ENCODE measurements at regions not wholly inside any gene's neighbourhood (a gene's known extent, or its start where the extent isn't known, plus 50 kb on each side); places are given as distances from the start of the nearest gene placed in this dataset.

- Mint-ChIP-seq H3K27ac (no peak overlapping the region), H3K4me3 (no peak overlapping the region), H3K9me3 (no peaks in the 10 kb centered on the region), H3K36me3 (ENCODE audit: low read depth) (no peaks in the 10 kb centered on the region), H3K4me1 (ENCODE audit: low read depth) (peaks cover 1% of the 10 kb centered on the region), H3K27me3 (peaks cover 3% of the 10 kb centered on the region)
- intact Hi-C loops (cut with micrococcal nuclease), result no loop called here
- ChIA-PET POLR2A (no interaction called here), CTCF (no interaction called here)
- DNase-seq (no peak), ATAC-seq (no peak)
- TF ChIP-seq, protein P1, sequence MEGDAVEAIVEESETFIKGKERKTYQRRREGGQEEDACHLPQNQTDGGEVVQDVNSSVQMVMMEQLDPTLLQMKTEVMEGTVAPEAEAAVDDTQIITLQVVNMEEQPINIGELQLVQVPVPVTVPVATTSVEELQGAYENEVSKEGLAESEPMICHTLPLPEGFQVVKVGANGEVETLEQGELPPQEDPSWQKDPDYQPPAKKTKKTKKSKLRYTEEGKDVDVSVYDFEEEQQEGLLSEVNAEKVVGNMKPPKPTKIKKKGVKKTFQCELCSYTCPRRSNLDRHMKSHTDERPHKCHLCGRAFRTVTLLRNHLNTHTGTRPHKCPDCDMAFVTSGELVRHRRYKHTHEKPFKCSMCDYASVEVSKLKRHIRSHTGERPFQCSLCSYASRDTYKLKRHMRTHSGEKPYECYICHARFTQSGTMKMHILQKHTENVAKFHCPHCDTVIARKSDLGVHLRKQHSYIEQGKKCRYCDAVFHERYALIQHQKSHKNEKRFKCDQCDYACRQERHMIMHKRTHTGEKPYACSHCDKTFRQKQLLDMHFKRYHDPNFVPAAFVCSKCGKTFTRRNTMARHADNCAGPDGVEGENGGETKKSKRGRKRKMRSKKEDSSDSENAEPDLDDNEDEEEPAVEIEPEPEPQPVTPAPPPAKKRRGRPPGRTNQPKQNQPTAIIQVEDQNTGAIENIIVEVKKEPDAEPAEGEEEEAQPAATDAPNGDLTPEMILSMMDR (IDR thresholded peaks at IDR 0.05), result no peak
Observed at GRCh38 chr20:56899506-56899905, 270.4 kb downstream of the TFAP2C start.

DNA sequence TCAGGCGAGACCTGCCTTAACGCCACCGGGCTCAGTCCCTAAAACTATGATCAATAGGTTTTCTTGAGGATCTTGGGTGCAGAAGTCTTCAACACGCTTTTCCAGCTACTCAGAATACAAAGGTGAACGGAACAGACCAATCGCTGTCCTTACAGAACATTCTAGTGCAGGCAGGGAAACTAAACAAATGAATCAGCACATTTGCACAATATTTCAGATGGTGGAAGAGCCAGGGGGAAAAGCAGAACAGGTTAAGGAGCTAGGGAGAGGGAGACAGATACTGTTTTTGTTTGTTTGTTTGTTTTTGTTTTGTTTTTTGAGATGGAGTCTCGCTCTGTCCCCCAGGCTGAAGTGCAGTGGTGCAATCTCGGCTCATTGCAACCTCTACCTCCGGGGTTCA is 271.1 kb downstream of the TFAP2C start:
- H3K9me3 Mint-ChIP-seq, result no peaks in the 10 kb centered on the region
- DNase-seq, result no peak
- no peak overlapping the region for H3K27ac Mint-ChIP-seq
- no peaks in the 10 kb centered on the region for H3K4me1 Mint-ChIP-seq (ENCODE audit: low read depth)
- CTCF ChIA-PET, result no interaction called here
- ATAC-seq, result no peak
- no peaks in the 10 kb centered on the region for H3K36me3 Mint-ChIP-seq (ENCODE audit: low read depth)
- intact Hi-C loops (cut with micrococcal nuclease), result no loop called here
- TF ChIP-seq, protein P1 (IDR thresholded peaks at IDR 0.05), result no peak
- H3K27me3 Mint-ChIP-seq, result peaks cover 3% of the 10 kb centered on the region
- H3K4me3 Mint-ChIP-seq, result no peak overlapping the region
- POLR2A ChIA-PET, result no interaction called here

DNA sequence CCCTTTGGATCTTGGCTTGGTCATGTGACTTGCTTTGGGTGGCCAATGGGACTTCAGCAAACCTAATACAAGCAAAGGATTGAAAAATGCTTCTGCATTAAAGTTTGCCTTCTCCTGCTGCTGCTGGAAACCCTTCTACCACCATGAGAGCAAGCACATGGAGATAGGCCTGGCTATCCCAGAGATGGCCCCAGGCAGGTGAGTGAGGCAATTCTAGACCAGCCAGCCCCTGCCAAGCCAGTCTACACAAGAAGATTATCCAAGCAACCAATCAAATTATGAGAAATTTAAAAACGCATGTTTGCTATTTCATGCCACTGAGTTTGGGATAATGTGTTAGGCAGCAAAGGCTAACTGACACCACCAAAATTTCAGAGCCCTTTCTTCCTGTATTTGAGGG is 274.3 kb downstream of the TFAP2C start:
- no peak overlapping the region for H3K4me3 Mint-ChIP-seq
- no peak for ATAC-seq
- CTCF ChIA-PET, result no interaction called here
- no peaks in the 10 kb centered on the region for H3K9me3 Mint-ChIP-seq
- H3K36me3 Mint-ChIP-seq (ENCODE audit: low read depth), result no peaks in the 10 kb centered on the region
- POLR2A ChIA-PET, result no interaction called here
- H3K27me3 Mint-ChIP-seq, result peaks cover 3% of the 10 kb centered on the region
- H3K4me1 Mint-ChIP-seq (ENCODE audit: low read depth), result no peaks in the 10 kb centered on the region
- no peak for DNase-seq
- intact Hi-C loops (cut with micrococcal nuclease), result no loop called here
- no peak overlapping the region for H3K27ac Mint-ChIP-seq
- TF ChIP-seq, protein P1 (IDR thresholded peaks at IDR 0.05), result no peak

- Mint-ChIP-seq H3K9me3 (no peaks in the 10 kb centered on the region), H3K27me3 (peaks cover 3% of the 10 kb centered on the region), H3K4me1 (ENCODE audit: low read depth) (no peaks in the 10 kb centered on the region), H3K36me3 (ENCODE audit: low read depth) (no peaks in the 10 kb centered on the region), H3K27ac (no peak overlapping the region), H3K4me3 (no peak overlapping the region)
- CTCF ChIA-PET, result no interaction called here
- DNase-seq (no peak), ATAC-seq (no peak)
- POLR2A ChIA-PET, result no interaction called here
- intact Hi-C loops (cut with micrococcal nuclease), result no loop called here
- TF ChIP-seq, protein P1 (IDR thresholded peaks at IDR 0.05), result no peak
Observed at GRCh38 chr20:56903858-56904257, 274.8 kb downstream of the TFAP2C start.

DNA sequence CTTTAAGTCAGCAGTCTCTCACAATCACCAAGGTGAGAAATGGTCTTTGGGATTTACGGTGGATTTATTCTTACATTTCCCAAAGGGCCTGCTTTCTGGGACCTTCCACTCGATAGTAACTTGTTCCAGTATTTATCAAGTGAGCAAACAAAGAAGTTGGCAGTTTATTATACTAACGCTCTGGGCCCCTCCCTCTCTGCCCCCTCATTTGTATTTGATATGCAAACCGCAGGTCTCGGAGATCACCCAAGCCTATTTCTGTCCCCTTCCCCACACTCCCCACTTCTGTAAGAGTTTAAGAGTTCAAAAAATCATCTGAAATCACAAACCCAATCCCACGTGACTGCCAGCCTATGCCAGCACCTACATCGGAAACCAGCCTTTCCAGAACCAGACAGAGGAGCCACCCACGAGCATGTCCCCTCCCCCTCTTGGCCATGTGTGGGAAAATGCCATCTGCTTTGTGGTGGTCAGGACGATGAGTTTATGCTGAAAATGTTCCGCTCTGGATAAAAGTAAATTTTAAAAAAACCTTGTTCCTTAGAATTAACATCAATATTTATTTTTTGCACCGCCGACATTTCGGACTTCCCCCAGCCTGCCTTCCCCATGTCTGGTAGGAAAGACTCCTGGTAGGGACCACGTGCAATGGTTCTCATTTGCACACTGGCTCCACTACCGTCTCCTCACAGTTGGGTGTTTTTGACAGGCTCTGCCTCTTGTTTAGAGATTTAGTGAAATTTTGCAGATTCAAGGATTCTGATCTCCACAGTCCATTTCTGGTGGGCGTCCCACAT is 281.0 kb downstream of the TFAP2C start:
- Mint-ChIP-seq H3K4me3 (no peak overlapping the region), H3K36me3 (ENCODE audit: low read depth) (no peaks in the 10 kb centered on the region), H3K9me3 (no peaks in the 10 kb centered on the region), H3K27me3 (no peaks in the 10 kb centered on the region), H3K27ac (no peak overlapping the region), H3K4me1 (ENCODE audit: low read depth) (no peaks in the 10 kb centered on the region)
- intact Hi-C loops (cut with micrococcal nuclease), result no loop called here
- no peak for DNase-seq
- ChIA-PET CTCF (no interaction called here), POLR2A (interaction anchor here (0.6 kb wide), 1 partner anchor 22 kb away, joined by 6 read pairs; no protein-coding TSS in a partner anchor)
- TF ChIP-seq, protein P1 (IDR thresholded peaks at IDR 0.05), result no peak
- no peak for ATAC-seq
